KG1 (cell line): ENCODE measurements at regions not wholly inside any gene's neighbourhood (a gene's known extent, or its start where the extent isn't known, plus 50 kb on each side); places are given as distances from the start of the nearest gene placed in this dataset.
"Not testable (repeated sequence)": the region's sequence is repeated elsewhere in the genome, so short reads cannot be mapped to it uniquely, and the experiment has no call there.

Experiments
- DNase-seq: peaks from one replicate; lab custom pipeline; 2025; lab: John Stamatoyannopoulos, UW

DNA sequence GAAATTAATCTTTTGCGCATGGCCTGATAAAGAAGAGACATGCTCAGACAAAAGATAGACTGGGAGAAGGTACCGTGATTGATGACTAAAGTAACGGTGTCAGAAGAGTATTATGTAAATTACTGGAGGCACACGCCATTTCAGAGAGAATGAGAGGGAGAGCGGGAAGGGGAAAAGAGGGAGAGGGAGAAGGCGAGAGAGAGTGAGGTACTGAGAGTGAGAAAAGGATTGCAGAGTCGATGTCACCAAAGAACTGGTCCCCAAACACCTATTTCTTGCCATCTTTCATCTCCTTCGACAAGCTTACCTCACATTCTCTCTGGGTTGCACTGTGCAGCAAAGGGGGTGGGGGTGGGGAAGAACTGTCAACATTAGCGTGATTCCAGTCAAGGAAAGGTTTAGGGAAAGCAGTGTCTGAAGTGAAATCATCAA, 673.7 kb downstream of the BCL11A start:
- no peak for DNase-seq

DNA sequence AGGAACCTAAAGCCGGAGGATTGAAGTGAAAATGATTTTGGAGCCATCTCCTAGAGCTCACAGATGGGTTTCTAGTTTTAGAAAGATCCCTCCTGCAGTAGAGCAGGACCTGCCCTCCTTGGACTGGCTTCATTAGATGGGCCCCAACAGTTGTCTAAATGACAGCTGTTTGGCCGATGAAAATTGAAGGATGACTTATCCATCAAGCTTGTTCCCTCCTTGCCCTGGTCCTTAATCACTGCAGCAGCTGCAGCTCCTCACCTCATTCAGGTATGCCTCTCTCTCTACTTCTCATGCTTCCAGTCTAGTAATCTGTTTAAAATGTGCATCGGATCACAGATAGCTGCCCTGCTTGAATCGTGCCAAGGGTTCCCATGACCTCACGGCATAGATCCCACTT, 677.6 kb downstream of the BCL11A start:
- DNase-seq, result no peak

DNA sequence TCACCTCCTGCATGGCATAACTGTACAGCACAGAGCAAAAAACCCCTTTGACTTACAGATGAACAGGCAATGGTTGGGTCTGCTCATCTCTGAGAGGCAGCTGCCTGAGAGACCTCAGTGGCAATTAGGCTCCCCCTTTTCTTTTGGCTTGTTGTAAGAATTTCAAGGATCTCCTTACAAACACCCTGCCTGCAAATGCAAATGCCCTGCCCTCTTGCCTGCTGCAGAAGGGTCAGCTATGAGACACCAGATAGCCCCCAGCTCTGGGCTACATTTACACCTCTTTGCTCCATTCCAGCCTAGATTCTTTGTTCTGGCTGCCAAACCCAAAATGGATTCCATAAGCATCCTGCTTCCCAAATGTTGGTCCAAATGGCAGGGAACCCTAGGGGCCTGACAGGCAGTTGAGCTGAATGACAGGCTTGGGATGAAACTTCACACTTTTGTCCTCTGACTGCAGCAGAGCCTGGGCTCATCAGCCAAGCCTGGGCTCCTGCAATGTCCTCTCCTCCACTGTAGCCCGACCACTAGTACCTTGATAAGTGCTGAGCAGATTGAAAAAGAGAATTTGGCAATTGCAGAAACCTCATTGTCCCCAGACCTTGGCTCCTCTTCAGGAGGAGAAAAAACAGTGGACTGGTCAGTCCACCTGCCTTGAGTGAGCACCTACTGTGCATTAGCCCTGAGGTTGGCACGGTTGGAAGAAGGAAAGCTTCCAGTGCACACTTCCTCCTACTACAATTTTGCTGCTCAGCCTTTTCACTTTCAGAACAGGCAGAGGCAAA, 678.3 kb downstream of the BCL11A start:
- DNase-seq, result no peak

DNA sequence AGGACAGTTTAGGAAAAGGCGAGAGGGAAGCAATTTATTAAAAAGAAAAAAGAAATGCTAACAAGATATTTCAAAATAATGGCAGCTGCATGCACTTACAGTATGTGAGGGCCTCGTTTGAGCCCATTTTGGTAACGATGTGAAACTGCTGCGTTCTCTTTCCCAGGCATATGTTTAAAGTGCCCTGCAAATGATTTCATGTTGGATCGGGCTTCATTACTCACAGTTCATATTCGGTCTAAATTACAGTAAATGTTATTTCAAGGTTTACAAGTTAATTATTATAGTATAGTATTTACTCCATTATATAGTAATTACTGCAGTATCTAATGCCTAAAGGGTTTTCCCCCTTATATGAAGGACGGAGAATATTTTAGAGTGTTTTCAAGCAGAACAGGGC, 679.1 kb downstream of the BCL11A start:
- no peak for DNase-seq

DNA sequence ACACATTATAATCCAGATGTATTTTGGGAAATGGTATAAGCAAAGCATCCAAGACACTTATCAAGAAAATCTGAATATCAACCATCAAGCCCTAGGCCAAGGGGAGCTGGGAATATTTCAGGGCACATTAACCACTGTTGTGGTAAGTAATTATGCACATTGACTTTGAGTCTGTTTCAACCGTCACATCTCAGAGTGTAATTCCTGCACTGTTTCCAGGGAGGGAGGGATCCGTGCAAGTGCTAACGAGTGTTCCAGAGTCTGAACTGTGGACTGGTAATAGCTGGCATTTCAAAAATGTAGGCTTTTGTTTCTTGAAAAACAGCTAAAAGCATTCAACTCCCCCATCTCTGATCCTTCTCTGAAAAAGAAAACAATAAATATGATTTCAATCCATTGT, 681.6 kb downstream of the BCL11A start:
- no peak for DNase-seq

DNA sequence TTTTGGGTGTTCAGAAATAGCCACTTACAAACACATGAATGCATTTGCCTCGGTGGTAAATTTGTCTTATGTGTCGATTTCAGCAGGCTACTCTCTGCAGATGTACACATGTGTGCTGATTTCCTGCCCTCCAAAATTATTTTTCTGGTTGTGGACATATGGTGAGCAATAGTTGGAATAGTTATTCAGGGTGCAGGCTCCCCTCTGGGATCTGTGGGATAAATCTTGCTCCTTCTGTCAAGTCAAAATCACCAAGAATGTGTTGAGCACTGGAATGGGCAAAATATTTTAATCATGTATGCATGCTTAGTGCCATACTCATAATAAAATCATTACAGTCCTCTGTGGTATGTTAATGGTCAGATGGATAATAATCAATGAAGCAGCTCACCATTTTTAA, 684.5 kb downstream of the BCL11A start:
- no peak for DNase-seq

DNA sequence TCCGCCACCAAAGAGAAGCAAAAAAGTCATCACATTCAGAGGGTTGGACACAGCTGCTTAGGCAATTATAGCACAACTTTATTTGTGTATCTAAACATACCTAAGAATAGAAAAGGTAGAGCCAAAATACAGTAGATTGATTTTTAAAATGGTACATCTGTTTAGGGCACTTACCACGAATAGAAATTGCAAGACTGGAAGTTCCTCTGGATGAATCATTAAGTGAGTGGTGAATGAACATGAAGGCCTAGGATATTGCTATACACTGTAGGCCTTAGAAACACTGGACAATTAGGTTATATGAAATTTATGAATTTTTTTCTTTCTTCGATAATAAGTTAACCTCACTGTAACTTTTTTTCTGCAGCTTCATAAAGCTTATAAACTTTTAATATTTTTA, 687.0 kb downstream of the BCL11A start:
- DNase-seq, result no peak

DNA sequence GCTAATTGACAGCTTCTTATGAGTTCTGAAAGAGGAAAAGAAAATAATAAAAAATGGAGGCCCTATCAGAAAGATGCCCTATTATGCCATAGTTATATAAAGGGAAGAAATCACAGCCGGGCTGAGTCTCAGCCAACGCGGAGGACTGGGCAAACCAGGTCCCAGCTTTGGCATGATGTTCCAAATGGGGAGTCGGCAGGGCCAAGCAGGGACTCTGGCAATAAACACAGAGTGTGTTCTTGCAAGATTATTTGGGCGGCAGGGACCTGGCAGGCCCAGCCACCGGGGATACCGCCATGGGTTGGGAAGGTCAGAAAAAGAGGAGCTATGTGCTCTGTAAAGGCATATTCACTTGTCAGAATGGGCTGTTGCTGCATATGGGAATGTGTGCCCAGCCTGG, 694.9 kb downstream of the BCL11A start:
- DNase-seq, result no peak

DNA sequence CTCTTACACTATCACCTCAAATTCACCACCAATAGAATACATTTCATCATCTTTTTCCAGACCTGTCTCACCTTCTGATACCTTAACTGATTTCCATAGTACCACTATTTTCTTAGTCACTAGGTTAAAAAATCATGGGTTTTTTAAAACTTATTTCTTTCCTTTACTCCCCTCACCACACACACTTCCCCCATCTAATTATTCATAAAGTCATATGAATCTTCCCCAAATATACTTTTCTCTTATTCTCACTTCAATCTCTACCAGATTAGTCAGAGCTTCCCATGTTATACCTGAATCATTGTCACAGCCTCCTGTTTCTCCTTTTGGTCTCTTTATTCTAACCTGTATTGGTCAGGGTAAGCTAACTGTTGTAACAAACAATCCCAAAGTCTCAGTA, 696.3 kb downstream of the BCL11A start:
- DNase-seq, result no peak

DNA sequence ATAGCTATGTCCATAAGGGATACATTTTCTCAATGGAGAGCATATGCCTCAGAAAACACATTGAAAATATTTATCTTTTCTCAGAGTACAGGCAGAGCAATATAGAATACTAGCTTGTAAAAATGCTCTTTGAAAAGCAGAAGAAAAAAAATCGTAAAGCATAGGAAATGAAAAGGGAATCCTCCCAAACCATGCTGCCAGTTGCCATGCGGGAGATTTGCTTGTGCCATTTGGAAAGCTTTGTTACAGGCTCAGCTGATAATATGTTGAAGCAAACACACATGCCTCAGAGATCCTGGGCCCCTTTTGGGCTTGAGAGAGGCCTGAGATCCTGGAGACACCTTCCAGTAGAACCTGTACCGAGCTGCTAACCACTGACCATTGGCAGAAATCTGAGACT, 697.1 kb downstream of the BCL11A start:
- DNase-seq, result no peak

DNA sequence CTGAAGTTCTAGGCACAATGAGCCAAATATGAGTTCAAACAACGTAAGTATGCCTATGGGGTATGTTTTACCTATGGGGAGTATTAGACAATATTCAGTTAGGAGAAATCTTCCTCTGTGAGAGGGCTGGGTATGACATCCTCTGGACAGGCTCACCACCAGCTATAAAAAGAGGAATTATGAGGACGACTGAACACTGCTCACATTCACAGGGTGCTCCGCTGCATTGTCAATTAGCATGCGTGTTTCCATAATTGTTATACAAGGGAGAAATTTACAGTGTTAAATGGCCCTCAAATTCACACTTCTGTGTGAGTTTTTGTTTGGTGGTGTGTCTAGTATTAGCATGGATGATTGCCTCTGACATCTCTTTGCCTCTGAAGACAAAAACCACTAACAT, 700.4 kb downstream of the BCL11A start:
- no peak for DNase-seq

DNA sequence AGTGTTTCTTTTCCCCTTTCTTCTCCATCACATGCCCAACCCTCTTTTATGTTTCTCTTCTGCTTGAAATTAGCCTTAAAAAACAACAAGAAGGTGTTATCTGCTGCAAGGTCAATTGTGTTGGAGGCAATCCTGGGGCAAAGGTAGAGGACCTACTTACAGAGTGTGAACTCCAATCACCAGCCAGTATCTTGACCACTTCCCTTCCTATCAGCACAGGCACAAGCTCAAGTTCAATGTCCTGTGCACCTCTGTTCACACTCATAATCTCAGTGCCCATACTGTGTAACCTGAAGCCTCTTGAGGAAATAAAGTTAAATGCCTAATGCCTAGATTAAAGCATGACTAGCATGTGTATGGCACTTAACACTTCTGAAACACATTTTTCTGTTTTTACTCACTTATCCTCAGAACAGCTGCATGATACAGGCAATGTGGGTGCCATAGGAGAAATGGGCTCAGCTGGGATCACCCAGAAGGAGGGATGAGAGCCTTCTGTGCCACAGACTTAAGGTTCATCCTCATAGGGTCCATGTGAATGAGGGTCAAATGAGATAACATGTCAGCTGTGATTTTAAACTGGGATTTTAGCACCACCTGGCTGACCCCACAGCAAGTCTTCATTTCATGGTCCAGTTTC, 701.5 kb downstream of the BCL11A start:
- no peak for DNase-seq

DNA sequence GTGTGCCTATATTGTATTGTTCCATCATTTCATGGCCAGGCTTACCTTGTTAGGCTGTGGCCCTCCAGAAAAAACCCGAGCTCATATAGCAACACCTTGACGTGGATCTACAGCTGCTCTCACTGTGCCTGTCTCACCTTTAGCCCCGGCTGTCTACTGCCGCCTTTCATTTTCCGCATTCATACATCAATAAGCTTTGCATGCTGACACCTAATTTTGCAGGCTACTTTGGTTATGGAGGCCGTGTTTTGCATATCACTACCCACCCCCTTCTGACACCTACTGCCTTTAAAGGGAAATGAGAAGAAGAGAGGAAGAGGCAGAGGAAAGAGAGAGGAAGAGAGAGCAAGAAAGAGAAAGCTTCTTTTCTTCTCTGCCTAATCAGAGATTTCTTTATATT, 702.9 kb downstream of the BCL11A start:
- DNase-seq, result no peak

DNA sequence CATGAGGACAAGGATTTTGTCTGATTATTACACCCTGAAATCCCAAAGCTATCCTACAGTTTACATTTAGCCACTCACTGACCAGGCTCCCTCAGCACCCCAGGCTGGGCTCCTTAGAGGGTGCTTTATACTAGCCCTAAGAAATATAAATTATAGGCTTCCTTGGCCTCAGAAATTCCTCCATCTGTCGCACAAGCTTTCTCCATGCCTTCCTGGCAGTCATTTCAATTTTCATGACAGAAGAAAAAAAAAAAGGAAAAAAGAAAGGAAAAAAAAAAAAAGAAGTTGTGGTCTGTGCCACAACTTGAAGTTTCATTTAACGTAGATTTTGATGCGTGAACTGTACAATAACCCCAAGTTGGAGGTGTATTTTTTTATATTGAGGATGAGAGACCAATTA, 719.5 kb downstream of the BCL11A start:
- no peak for DNase-seq

DNA sequence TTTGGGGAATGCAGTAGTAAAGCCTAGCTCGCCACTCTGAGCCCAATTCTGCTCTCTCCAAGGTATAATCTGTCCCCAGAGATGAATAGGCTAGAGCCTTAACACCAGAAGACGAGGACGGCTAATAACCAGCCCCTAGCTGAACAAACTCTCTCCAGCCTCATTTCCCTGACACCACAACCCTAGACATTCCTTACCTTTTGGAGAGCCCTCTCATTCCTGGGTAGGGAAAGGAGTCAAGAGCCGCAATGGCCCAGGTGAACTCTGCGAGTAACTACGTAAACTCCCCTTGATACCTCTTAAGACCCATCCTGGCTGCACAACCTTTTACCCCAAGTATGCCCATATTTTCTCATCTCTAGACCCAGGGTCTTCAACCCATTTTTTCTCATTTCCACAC, 722.9 kb downstream of the BCL11A start:
- DNase-seq, result no peak

DNA sequence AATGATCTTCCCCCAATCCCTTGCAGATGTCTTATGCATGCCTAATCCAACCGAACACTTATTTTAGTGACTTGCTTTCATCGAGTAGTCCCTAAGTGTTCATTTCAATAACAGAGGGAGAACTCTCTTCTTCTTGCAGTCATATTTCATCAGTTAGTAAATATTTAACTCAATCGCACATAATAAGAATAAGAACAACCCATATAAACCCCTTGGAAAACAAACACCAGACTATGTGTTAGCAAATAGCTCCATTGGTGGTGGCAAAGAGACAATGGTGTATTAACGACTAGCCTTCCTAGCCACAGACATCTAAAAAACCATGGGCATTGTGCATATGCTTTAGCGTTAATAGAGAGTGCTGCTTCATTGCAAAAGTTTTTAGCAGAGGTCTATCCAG, 725.8 kb downstream of the BCL11A start:
- DNase-seq, result no peak

DNA sequence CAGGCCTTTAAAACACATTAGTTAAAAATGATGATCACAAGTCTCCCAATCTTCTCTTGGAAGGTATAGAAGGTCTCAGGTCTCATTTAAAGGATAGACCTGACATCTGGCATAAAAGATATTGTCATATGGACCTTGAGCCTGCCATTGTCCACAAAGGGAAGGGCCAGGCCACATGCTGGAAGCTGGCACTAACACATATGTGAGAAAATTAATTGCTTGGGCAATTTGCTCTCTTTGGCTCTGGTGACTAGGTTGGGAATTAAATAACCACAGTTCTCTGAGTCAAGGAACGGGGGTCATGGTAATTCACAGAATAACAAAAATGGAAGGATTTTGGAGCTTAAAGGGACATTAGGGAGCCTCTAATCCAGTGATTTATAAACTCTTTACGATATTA, 727.3 kb downstream of the BCL11A start:
- no peak for DNase-seq

DNA sequence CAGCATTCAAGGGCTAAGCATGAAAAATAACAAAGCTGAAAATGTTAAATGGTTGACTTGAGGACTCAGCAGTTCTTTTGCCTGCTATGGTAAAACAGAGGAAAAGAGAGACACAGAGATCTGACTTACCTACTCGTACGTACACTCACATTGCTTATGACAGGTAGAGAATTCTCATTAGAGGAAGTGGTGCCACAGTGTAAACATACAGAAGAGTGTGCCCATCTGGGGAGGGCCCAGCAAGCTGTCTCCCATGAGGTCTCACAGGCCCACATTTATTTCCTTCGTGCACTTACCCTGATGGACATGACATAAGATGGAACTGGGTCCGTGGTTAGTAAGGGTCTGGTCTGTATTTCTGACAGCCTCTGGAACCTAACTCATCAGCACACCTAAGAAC, 729.1 kb downstream of the BCL11A start:
- DNase-seq, result no peak

DNA sequence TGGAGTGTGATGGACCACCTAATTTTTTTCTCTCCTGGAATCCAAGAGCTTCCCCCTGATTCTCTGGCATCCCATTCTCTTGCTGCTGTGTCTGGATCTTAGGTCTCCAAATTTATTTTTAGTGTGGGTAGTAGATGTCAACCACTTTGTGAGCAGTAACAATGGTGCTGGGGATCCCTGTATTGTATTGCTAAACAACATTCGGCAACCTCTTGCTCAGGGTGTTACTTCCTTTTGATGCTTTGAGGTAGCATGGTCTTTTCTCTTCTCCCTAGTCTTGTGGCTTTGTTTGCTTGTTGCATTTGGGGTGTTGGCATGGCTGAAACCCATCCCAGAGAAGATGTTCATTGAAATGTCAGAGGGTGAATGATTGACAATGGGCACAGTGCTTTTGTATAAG, 737.4 kb downstream of the BCL11A start:
- no peak for DNase-seq

DNA sequence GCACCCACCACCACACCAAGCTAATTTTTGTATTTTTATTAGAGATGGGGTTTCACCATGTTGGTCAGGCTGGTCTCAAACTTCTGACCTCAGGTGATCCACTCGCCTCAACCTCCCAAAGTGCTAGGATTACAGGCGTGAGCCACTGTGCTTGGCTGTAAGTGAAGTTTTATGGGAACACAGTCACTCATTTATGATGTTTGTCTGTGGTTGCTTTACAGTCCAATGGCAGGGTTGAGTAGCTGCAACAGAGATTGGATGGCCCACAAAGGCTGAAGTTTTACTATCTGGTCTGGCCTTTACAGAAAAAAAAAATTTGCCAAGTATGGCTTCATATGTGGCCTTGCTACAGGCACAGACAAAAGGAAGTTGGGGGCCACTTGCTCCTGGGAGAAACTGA, 743.2 kb downstream of the BCL11A start:
- not testable (repeated sequence) for DNase-seq

DNA sequence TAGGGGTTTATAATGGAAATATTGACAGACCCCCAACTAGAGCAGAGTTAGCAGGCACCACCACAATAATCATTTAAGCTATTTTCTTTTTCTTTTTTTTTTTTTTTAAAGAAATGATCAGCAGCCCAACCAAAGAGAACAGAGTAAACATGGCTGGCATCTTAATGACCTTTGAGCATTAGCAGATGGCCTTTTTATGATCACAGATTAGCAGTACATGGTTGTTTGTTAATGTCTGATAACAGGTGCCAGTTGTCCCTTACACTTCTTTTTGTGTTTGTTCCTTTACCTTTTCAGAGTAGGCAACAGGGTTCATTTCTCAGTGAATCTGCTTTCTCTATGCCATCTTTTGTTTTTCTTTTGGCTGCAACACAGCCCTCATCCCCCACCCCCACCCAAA, 747.0 kb downstream of the BCL11A start:
- DNase-seq, result no peak

DNA sequence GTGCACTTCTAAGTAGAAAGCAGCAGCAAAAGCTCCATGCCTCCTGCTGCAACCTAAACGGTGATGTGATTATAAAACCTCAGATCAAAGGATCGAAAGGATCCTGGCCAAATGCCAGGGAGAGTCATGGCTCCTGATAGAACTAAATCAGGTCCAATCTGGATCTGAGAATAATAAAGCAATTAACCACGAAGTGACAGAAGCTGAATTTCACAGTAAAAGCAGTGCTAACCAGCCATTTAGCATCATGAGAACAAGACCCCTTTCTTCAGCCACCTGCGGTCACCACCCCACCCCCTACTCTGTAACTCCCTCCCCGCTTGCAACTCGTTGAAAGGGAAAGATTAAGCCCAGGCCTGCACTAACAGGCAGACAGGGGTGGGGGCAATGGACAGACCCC, 748.7 kb downstream of the BCL11A start:
- DNase-seq, result no peak

DNA sequence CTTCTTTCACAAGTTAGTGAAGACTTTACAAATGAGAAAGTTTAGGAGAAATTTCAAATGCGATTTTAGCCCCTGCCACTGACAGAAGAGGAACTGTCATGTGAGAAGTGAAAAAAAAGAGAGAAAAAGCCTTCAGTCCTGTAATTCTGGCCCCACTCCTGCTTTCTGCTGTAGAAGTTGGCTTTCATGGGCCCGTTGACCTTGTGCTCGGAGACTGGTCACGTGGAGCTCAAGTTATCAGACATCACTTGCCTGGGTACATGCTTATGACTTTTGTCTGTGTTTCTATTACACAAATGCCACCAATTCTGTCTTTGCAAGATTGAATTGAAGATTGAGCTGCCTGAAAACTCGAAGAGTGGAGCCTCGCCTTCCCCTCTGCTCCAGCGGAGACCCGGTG, 749.9 kb downstream of the BCL11A start:
- DNase-seq, result no peak

DNA sequence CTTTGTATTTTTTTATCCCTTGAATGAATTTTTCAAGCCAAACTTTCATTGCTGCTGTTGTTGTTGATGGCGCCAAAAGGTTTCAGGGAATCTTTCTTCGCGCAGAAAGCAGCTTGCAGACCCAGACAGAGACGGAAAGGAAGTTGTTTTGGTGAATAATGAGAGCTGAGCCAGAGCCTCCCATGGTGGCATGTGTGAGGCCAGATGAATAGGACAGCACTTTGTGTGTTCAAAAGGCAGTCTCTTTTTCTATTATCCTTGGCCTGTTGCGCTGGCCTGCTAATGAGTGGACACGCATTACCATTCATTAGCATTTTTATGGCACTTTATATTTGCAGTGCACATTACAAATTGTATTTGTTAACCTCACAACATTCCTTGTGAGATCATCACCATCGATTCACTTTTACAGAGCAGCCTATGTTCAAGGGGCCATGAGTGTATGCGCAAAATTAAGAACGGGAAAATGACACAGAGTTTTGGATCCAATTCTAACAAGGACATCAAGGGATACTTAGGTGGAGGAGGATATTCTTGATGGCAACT, 754.7 kb downstream of the BCL11A start:
- DNase-seq, result no peak
